ENCODE measurements at regions not wholly inside any gene's neighbourhood (a gene's known extent, or its start where the extent isn't known, plus 50 kb on each side); places are given as distances from the start of the nearest gene placed in this dataset.

- no peak for TF ChIP-seq POLR2AphosphoS5 (IDR thresholded peaks at IDR 0.05; ENCODE audit: borderline replicate concordance, low read depth, low read length)
- no peak for TF ChIP-seq EZH2 (IDR thresholded peaks at IDR 0.05)
Measured at GRCh38 chr4:63729519-63729918, 679.7 kb downstream of the TECRL start.

Measured in SK-N-MC (cell line).